NCI-H1436 (cell line): ENCODE measurements at regions not wholly inside any gene's neighbourhood (a gene's known extent, or its start where the extent isn't known, plus 50 kb on each side); places are given as distances from the start of the nearest gene placed in this dataset.

Source experiments
- DNase-seq: peaks from one replicate; lab custom pipeline; 2025; lab: John Stamatoyannopoulos, UW

DNA sequence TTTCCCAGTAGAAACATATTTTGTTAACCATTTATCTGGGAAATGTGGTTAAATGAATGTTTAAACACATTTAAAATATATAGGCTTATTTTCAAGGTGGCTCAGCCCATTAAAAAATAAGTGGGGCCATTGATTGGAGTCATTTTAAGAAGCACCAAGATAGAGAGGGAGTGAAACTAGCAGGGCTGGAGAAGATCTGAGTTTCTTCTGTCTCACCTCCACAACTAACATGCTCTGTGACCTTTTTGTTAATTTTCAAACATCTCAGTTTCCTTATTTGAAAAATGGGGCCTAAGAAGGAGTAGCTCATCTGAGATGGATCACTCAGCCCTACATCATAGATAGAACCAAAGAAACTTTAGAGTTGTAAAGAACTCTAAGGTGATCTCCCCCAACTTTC, 254.8 kb downstream of the KCNS3 start:
- DNase-seq, result no peak

DNA sequence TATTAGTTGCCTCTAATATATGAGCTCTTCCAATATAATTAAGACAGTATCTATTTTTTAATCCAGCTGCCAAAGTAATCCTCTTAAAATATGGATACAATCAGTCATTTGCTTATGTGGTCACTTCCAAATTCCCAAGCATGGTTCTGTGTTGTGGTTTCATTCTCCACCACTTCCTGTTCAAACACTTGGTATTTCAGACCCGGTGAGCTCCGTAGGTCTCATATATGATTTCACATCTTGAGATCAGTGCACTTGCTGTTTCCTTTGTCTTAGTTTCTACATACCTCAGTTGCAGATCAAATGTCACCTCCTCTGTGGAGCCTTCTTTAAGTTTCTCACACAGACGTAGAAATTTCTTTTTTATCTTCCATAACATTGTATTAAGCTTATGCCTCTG, 254.2 kb downstream of the KCNS3 start:
- no peak for DNase-seq

DNA sequence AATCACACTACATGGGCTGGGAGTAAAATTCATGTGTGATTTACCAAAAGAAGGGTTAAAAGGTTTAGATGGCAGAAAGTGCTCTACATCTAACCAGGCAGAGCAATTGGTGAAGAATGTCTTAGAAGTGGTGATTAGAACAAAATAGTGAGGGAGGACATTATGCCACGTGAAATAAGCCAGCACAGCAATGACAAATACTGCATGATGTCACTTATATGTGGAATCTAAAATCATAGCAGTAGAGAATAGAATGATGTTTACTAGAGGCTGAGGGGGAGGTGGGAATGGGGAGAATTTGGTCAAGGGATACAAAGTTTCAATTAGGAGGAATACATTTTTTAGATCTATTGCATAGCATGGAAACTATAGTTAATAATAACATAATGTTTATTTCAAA, 253.3 kb downstream of the KCNS3 start:
- no peak for DNase-seq

DNA sequence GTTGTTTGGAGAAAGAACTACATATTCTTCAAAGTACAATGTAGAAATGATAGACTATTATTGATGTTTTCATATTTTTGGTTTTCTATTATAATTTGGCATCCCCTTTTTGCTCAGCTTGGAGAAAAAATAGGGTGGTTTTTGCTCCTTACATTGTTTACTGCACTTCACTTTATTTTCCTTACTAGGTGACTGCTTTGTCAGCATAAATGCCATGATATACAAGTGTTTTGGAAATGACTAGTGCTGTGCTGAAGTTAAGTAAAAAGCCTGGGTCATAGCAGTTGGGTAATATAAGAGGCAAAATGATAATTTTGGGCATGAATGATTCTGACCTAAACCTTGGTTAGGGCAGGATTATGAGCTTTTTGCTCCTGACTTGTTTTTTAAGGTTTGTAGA, 250.9 kb downstream of the KCNS3 start:
- no peak for DNase-seq

DNA sequence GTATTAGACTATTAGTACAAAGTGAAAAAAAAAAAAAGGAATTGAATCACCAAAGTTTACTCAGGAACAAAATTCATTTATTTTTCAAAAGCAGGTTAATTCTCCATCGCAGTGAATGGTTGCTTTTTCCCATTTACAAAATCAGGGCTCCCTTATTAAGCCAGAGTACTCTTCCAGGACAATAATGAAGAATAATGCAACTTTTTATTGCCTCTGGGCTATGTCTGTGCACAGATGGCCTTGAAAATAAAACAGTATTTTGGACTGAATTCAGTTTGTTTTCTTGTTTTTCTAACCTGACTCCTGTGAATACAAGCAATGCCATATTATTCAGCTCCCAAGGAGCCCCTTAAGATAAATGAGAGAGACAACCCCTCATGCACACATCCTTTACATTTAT, 246.8 kb downstream of the KCNS3 start:
- DNase-seq, result no peak

DNA sequence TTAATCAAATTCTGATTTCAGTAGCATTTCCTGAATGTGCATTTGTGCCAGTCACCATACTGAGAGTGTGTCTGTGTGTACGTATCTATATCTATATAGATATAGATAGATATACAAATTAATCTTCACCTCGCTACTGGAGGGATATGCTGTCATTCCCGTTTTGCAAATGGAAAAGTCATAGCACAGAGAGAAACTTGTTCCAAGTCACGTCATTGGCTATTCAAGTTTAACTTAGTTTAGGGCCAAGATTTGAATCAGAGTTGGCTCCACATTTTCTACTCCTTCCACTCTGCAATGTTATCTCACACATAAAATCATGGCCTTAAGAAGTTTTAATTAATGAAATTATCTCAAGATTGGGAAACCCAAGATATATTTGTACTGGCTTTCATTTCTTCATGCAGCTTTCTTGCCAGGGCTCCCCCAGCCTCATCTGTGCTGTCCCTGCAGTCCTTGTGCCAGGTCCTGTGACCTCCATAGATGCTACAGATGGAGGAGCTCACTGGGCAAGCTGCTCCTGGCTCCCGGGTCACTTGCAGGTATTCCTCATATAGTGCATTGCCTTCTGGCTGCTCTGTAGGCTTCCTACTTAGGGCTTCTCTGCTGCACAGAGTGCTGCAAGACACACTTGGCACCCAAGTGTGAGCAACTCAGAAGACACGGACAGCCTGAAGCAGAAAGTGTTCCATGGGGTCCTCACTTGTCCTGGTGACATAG, 245.8 kb downstream of the KCNS3 start:
- DNase-seq, result no peak

DNA sequence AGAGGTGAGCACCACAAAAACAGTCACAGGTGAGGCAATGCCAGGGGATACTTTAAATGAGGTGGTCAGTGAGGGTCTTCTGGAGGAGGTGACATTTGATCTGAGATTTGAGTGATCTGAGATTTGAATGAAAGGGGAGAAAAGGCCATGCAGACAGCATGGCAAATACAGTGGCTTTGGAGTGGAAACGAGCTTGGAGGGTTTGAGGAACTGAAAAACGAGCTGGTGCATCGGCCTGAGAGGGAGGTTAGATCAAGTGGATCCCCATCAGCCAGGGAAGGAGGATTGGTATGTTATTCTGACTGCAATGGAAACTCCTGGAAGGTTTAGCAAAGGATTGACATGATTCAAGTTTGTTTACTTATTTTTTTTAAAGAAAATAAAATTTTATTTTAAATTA, 245.1 kb downstream of the KCNS3 start:
- no peak for DNase-seq

DNA sequence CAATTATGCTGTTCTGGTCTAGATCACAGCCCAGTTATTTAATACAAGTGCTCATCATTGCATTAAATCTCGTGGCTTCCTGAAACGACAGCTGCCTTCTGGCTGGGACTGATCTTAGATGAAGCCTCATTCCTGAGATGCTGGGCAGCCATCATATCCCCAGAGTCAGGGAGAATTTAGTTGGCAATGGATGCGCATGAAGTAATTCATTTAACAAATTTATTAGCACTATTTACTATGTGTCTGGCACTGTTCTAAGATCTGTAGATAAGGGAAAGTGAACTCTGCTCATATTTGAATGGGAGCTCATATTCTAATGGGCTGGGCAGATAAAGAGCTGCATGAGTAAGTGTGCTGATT, 244.7 kb downstream of the KCNS3 start:
- no peak for DNase-seq

DNA sequence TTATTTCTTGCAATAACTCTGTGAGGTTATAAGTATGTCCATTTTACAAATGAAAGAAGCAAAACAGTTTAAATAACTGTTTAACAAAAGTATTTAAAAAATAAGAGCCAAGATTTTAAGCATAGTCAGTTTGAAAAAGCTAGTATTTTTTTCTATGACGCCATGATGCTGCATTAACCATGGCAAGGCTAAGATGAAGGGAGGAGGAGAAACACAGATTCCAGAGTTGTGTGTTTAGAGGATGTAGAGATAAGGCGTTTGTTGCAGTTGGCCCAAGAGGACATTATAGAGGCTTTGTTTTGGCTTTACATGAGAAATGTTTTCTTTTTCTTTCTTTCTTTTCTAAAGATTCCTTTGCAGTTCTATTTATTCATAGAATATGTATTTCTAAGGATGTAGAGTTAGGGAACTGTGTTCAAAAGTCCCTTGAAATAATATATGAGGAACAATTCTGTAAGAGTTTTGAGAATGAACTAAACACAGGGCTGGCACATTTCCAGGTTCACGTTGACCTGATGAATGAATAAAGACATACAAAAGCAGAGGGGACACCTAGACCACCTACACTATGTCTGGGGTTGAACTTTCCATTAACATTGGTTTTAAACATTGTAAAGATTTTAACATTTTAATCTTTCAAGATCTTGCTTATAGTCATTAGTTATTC, 244.2 kb downstream of the KCNS3 start:
- DNase-seq, result no peak

DNA sequence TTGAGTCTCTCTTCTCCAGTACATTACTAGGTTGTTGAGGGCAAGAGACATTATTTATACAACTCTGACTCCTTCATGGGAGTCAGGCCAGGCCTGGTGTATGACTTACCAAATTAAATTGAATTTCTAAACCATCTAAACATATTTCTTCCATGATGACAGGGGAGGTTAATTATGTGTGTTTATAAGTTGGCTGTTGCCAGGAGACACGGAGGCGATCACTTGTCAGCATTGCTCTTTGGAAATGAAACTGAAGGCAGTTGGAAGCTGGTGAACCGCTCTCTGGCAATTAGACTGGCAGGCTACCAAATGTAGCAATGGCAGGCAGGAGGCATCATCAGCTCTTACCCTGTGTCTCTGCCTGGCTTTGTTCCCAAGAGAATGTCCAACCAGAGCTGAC, 241.4 kb downstream of the KCNS3 start:
- no peak for DNase-seq

DNA sequence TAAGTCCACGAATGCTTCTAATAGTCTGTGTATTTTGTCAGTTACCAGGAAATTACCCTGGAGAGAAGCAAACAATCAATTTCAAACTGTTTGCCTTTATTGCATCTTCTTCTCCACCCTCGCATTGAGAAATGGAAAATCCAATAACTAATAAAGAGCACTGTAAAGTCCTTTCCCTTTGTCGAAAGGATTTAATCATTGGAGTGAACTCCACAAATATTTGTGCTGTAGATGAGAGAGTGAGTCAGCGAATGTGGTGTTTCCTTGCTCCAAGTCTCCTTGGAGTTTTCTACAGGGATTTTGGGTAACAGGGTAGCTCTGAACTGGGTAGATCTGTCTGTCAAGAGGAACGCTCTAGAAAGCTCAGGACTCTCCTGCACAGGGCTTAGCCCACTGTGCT, 240.2 kb downstream of the KCNS3 start:
- no peak for DNase-seq

DNA sequence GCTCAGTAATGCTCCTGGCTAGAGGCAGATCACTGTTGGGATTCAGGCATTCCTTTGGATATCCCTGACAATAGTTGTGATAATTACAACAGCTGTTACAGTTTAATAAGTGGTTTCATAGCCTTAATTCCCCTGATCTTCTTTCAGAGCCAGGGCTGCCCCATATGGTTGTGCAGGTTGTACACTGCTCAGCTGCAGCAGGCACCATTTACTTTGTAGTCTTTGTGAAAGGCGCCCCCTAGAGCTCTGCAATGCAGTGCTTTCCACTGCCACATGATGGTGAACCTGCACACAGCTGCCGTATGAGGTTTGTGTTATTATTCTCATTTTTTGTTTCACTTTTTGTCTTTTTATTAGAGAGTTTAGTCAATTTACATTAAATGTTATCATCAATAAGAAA, 239.1 kb downstream of the KCNS3 start:
- no peak for DNase-seq

DNA sequence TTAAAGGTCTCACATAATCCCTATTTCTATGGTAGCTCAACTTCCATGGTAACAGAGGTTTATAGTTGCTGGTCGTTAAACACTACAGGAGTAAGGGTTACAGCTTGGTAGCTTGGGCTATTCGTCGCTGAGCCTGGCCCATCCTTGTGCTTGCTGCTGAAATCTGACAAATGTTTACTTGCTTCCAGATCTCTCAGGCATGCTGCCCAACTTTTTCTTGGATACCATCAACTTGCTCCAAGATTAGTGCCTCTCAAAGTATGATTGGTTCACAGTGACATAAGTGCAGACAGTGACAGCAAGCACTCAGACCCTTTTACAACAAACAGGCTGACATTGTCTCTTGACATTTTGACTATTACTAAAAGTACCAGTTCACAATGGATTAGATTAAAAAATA, 231.8 kb downstream of the KCNS3 start:
- DNase-seq, result no peak

DNA sequence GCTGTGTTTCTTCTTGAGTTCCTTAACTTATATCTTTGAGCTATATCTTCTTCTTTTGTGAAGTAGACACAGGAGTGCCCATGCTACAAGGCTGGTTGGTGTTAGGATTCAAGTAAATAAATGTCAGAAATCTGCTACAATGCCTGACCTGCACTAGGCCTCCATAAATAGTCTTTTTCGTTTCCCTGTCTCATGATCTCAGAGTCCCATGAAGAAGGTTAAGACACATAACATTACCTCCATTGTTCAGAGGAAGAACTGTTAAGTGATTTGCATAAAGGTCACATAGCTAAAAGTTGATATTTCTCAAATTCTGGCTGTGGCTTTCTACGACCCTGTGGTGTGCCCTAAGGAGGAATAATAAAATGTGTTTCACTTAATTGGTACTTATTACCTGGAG, 228.4 kb downstream of the KCNS3 start:
- no peak for DNase-seq

DNA sequence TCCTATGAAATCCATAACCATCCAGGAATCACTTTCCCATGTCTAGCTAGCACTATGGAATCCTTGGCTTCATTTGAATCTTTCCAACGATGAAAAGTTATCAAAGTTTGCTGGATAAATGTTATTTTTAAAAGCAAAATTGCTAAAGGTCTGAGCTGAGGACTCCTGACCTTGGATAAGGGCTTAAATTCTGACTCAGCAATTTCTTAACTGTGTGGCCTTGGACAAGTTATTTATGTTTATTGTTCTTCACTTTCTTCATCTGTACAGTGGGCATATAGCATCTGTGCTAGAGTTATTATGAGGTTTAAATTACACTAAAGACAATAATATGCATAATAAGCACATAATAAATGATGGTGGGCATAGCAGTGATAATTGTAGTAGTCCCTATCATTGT, 227.5 kb downstream of the KCNS3 start:
- no peak for DNase-seq

DNA sequence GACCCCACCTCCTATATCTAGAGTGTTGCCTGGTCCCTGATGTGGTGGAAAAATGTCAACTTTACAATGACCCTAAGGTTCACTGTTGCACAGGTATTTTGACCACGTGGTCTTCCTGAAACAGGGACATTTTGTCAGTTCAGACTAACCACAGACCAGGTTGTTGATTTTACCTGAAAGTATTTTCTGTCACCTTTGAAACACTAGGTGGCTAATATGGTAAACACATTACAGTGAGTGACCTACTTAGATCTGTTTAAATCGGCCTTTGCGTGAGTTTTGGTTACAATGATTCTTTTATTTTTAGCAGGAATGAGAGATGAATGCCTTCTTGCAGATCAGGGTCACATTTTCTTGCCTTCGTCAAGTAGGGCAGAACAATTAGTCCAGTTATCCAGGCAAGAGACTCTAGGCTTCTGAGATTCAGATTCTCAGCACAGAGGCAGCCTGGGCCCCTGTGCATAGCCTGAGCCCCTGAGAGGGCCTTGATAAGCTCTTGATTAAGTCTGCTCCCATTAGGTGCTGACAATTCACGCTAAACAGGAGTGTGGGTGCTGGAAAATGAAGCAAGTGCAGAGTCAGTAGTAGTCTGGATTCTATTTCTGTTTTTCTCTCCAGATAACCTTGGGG, 226.2 kb downstream of the KCNS3 start:
- DNase-seq, result no peak

DNA sequence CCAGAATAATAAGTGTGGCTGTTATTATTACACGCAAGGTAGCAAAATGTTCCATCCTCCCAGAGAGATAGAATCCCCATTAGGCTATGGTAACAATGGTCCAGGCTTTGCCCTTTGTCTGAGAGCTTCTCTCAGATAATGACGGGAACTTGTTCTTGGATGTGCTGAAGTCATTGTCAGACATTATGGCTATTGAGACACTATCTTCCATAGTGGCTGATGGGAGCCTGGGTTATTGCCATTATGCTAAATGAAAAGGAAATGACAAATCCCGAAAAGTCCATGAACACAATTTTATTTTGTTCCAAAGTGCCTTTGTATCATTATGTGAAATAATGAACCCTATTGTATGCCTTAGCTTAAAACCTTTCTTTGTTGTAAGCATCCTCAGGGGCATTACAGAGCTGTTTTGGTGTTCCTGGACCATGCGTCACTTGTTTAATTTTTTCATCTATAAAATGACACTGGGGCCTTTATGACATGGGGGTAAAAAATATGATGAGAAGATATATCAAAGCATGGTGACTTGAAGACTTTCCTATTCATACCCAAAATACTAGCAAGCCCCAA, 218.5 kb downstream of the KCNS3 start:
- no peak for DNase-seq

DNA sequence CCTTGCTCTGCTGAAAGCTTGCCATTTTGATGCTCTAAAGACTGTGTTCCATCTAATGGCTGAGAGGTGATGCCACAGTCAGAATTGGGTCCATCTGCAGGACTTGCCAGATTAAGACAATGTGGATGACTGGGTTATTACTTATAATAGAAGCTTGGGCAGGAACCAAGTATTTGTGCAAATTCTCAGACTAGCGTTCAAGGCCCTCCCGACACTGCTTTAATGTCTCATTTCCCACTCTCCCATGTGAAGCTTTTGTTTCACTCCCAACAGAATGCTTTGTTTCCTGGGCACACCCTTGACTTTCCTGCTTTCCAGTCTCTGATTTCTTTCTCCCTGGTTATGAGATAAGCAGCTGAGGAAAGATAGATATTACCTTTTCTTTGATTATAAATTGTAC, 215.8 kb downstream of the KCNS3 start:
- DNase-seq, result no peak

DNA sequence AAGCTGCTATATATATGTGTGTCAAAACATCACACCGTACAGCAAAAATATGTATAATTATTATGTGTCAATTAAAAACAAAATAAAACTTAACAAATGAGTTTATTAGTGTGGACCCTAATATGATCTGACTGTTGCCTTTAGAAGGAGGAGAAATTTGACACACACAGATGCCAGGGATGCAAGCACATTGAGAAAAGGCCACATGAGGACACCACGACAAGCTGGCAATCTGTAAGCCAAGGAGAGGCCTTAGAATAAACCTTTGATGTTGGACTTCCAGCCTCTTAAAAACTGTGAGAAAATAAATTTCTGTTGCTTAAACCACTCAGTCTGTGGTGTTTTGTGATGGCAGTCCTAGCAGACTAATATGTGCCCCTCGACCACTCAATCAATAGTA, 214.7 kb downstream of the KCNS3 start:
- no peak for DNase-seq

DNA sequence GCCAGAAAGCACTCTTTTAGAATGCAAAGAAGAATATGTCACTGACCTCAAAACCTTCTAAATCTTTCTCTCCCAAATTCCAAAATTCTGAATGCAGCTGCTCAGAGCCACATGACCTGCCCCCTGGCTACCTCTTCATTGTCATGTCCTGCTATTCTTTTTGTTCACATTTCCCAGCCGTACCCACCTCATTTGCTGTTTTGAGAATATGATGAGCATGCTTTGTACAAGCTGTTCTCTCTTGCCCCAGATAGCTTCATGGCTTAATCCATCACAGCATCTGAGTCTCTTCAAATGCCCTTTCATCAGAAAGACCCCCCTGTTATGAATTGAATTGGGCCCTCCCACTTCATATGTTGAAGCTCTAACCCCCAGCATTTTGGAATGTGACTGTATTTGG, 214.3 kb downstream of the KCNS3 start:
- DNase-seq, result no peak

DNA sequence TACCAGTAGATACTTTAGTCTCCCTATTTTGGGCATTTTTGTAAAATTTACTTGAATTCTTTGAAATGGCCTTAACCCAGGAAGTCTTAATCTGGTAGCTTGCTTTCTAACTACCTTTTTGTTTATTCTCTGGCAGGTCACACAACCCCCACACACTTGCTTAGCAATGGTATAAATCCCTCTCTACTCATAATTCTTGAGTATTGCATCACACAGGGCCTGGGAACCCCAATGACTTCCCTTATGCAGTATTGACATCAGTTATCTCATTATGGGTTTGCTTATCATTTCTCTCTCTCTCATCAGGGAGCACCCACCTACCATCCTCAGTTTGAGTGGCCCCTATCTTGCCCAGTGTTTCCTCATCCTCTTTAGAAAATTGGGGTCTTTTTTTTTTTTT, 207.1 kb downstream of the KCNS3 start:
- DNase-seq, result no peak

DNA sequence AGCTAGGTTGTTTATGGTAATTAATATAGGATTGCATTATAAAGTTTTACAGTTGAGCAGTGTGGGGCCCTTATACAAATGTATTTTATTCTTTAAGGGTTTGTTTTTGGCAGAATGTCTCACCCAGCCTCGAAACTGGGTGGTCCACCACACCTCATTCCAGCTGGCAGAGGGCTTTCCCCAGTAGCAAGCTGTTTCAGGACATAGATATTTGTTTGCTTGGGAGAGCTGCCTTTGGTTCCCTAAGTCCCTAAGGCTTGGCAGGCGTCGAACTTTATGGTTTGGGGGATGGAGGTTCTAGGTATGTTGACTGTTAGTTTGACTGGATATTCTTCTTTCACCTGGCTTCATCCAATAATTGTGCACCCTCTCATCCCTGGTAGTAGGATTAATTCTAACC, 205.9 kb downstream of the KCNS3 start:
- DNase-seq, result no peak

DNA sequence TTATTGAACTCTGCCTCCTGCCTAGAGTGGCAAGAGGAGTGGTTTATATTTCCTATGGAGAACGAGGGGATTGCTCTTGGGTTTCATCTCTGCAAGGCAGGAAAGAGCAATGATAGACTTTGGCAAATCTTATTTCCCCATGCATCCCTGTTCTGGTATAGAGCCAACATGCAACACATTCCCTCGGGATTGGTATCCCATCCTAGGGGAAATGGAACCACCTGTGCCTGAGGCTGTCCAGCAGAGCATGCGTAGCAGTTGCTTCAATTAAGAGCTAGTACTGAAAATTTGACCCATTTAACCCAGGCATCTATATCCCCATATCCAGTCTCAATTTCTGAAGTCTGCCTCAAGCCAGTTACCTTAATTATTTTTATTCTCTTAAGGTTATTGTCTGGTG, 205.3 kb downstream of the KCNS3 start:
- no peak for DNase-seq
